CD4-positive, alpha-beta T cell (primary cell): ENCODE measurements at regions not wholly inside any gene's neighbourhood (a gene's known extent, or its start where the extent isn't known, plus 50 kb on each side); places are given as distances from the start of the nearest gene placed in this dataset.
"Not testable (repeated sequence)": the region's sequence is repeated elsewhere in the genome, so short reads cannot be mapped to it uniquely, and the experiment has no call there.

Experiments
- ATAC-seq: fragments of 200-7000 bp; cut with Tn5 transposase; one replicate; pipeline ENCODE4 v1.10.0; 2022; ENCODE audit warnings: mild to moderate bottlenecking; ENCODE audit not compliant: poor library complexity
- CTCF ChIA-PET: fragments of 350-600 bp; sonication (Branson Sonifier 250); formaldehyde crosslinking; loops from one replicate; lab custom pipeline; 2021; ENCODE audit warnings: antibody characterized with exemption, inconsistent platforms; lab: Charles Lee
- POLR2A ChIA-PET: fragments of 350-600 bp; sonication (Branson Sonifier 250); formaldehyde crosslinking; loops from one replicate; lab custom pipeline; 2021; ENCODE audit warnings: antibody characterized with exemption, inconsistent platforms; lab: Charles Lee
- DNase-seq, 14 experiments: peaks; one replicate each; pipeline ENCODE4 v3.0.0-alpha.2; 2013 to 2020; ENCODE audit warnings: mixed read lengths in 2 of 14
- H3K27ac ChIP-seq, 2 donors: one replicate each; pipeline versions ENCODE4 v1.5.1 to v1.7.0; 2013; ENCODE audit warnings: low read length in 2 of 2, low read depth in 1 of 2, mild to moderate bottlenecking in 1 of 2
- H3K27me3 ChIP-seq, 2 experiments: 1 replicate in 1 of 2; 2 replicates in 1 of 2; pipeline versions ENCODE4 v1.6.1 to v1.7.0; 2013; ENCODE audit warnings: low read length in 2 of 2, control low read depth in 1 of 2, mild to moderate bottlenecking in 1 of 2, moderate library complexity in 1 of 2; ENCODE audit not compliant: insufficient read depth in 2 of 2, control insufficient read depth in 1 of 2
- H3K36me3 ChIP-seq: one replicate; pipeline ENCODE4 v1.6.1; 2013; ENCODE audit warnings: low read length, control low read depth; ENCODE audit not compliant: insufficient read depth
- H3K4me1 ChIP-seq: one replicate; pipeline ENCODE4 v1.6.1; 2013; ENCODE audit warnings: low read length, control low read depth; ENCODE audit not compliant: insufficient read depth
- H3K4me3 ChIP-seq: one replicate; pipeline ENCODE4 v1.5.1; 2013; ENCODE audit warnings: mild to moderate bottlenecking, low read length, moderate library complexity
- H3K9me3 ChIP-seq, 2 experiments: 1 replicate in 1 of 2; 2 replicates in 1 of 2; pipeline versions ENCODE4 v1.6.1 to v1.7.0; 2013; ENCODE audit warnings: low read length in 2 of 2, mild to moderate bottlenecking in 2 of 2, control low read depth in 1 of 2, moderate library complexity in 1 of 2; ENCODE audit not compliant: control insufficient read depth in 1 of 2, insufficient read depth in 1 of 2
- H3K27ac Mint-ChIP-seq: one replicate; pipeline ENCODE4 v1.8.0; 2020; ENCODE audit warnings: mixed read lengths
- H3K27me3 Mint-ChIP-seq: one replicate; pipeline ENCODE4 v1.8.0; 2021; ENCODE audit warnings: mixed read lengths
- H3K36me3 Mint-ChIP-seq: one replicate; pipeline ENCODE4 v1.8.0; 2021; ENCODE audit warnings: low read depth, mixed read lengths
- H3K4me1 Mint-ChIP-seq: one replicate; pipeline ENCODE4 v1.8.0; 2021; ENCODE audit warnings: low read depth, mixed read lengths
- H3K4me3 Mint-ChIP-seq: one replicate; pipeline ENCODE4 v1.8.0; 2020; ENCODE audit warnings: mild to moderate bottlenecking, mixed read lengths
- H3K9me3 Mint-ChIP-seq: one replicate; pipeline ENCODE4 v1.8.0; 2020; ENCODE audit warnings: mixed read lengths
- intact Hi-C, 2 experiments: fragments of 100-400 bp; cut with DNase I in 1 of 2; cut with micrococcal nuclease in 1 of 2; formaldehyde crosslinking; loops; one replicate each; pipeline versions ENCODE4 v1.15.1 to v1.9.0; 2023 to 2025; cut with DNase I, micrococcal nuclease
- TF ChIP-seq, protein P1 (sequence below): fragments of 200-600 bp; IDR thresholded peaks from one replicate; pipeline ENCODE4 v1.8.0; 2022; ENCODE audit warnings: antibody characterized with exemption, mild to moderate bottlenecking

DNA sequence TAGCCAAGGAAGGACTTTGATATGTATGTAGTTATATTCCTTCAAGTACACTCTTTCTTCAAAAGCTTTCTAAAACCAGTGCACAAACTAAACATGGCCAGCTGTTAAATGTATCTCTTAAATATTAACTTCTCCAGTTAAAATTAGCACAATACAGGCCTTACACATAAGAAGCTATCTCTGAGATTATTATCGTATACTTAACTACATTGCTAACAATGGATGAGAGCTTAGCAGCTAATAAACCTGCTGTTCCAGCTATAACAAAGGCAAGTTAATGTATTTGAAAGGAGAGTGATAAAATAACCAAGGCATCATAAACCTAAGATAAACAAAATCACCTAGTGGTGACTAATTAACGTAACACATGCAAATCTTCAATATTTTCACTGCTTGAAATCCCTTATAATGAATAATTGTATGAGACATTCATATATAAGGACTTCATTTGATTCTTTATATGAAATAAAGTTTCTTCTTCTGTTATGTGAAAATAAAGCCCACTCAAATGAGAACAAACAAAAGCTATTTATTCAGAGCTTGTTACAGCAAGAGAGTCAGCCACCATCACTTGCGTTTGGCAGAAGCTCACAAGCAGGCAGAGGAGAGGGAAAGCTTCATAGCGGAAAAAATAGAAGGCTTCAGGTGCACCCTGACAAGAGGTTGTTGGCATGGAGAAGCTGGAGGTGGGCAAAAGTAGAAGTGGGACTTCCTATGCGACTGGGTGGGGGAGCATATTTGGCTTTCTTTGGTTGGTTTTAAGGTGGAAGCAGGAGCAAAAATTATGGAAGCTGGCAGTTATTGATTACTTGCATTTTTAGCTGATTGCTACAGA, 274.1 kb upstream of the CHRM3 start:
- CTCF ChIA-PET, result no interaction called here
- no peaks in the 10 kb centered on the region for H3K36me3 ChIP-seq
- H3K4me3 ChIP-seq, result no peak overlapping the region
- TF ChIP-seq, protein P1, sequence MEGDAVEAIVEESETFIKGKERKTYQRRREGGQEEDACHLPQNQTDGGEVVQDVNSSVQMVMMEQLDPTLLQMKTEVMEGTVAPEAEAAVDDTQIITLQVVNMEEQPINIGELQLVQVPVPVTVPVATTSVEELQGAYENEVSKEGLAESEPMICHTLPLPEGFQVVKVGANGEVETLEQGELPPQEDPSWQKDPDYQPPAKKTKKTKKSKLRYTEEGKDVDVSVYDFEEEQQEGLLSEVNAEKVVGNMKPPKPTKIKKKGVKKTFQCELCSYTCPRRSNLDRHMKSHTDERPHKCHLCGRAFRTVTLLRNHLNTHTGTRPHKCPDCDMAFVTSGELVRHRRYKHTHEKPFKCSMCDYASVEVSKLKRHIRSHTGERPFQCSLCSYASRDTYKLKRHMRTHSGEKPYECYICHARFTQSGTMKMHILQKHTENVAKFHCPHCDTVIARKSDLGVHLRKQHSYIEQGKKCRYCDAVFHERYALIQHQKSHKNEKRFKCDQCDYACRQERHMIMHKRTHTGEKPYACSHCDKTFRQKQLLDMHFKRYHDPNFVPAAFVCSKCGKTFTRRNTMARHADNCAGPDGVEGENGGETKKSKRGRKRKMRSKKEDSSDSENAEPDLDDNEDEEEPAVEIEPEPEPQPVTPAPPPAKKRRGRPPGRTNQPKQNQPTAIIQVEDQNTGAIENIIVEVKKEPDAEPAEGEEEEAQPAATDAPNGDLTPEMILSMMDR, result no peak
- no peaks in the 10 kb centered on the region for H3K36me3 Mint-ChIP-seq
- POLR2A ChIA-PET, result no interaction called here
- H3K27me3 ChIP-seq, result no peaks in the 10 kb centered on the region
- H3K27ac Mint-ChIP-seq, result no peak overlapping the region
- no peak overlapping the region for H3K27ac ChIP-seq
- H3K4me1 ChIP-seq, result no peaks in the 10 kb centered on the region
- no peaks in the 10 kb centered on the region for H3K4me1 Mint-ChIP-seq
- no peaks in the 10 kb centered on the region for H3K9me3 Mint-ChIP-seq
- no peaks in the 10 kb centered on the region for H3K9me3 ChIP-seq
- no peak overlapping the region for H3K4me3 Mint-ChIP-seq
- intact Hi-C loops, result no loop called here
- ATAC-seq, result no peak
- H3K27me3 Mint-ChIP-seq, result no peaks in the 10 kb centered on the region
- DNase-seq, result no peak

GRCh38 chr1:239107676-239108075, 278.7 kb upstream of the CHRM3 start:
- no peak overlapping the region for H3K4me3 Mint-ChIP-seq
- ATAC-seq (no peak), DNase-seq (no peak)
- POLR2A ChIA-PET, result no interaction called here
- no peak overlapping the region for H3K27ac Mint-ChIP-seq
- CTCF ChIA-PET, result no interaction called here
- no peaks in the 10 kb centered on the region for H3K27me3 ChIP-seq
- no peaks in the 10 kb centered on the region for H3K4me1 Mint-ChIP-seq
- TF ChIP-seq, protein P1, result no peak
- no peaks in the 10 kb centered on the region for H3K9me3 Mint-ChIP-seq
- H3K27me3 Mint-ChIP-seq, result no peaks in the 10 kb centered on the region
- no peak overlapping the region for H3K4me3 ChIP-seq
- no peaks in the 10 kb centered on the region for H3K36me3 Mint-ChIP-seq
- no peaks in the 10 kb centered on the region for H3K36me3 ChIP-seq
- H3K9me3 ChIP-seq, result no peaks in the 10 kb centered on the region
- H3K27ac ChIP-seq, result no peak overlapping the region
- H3K4me1 ChIP-seq, result no peaks in the 10 kb centered on the region
- intact Hi-C loops, result no loop called here

DNA sequence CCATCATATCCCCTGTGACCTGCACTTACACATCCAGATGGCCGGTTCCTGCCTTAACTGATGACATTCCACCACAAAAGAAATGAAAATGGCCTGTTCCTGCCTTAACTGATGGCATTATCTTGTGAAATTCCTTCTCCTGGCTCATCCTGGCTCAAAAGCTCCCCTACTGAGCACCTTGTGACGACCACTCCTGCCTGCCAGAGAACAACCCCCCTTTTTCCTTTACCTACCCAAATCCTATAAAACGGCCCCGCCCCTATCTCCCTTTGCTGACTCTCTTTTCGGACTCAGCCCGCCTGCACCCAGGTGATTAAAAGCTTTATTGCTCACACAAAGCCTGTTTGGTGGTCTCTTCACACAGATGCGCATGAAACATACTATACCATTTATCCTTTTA, 279.7 kb upstream of the CHRM3 start:
- DNase-seq, H3K4me1 ChIP-seq, H3K4me3 ChIP-seq, H3K4me3 Mint-ChIP-seq, POLR2A ChIA-PET, H3K9me3 Mint-ChIP-seq, H3K27me3 Mint-ChIP-seq, CTCF ChIA-PET, H3K27ac Mint-ChIP-seq, H3K36me3 Mint-ChIP-seq, H3K27ac ChIP-seq, ATAC-seq, H3K4me1 Mint-ChIP-seq, intact Hi-C loops, H3K27me3 ChIP-seq, H3K36me3 ChIP-seq, H3K9me3 ChIP-seq: not testable (repeated sequence)
